ENCODE measurements at regions not wholly inside any gene's neighbourhood (a gene's known extent, or its start where the extent isn't known, plus 50 kb on each side); places are given as distances from the start of the nearest gene placed in this dataset.

DNA sequence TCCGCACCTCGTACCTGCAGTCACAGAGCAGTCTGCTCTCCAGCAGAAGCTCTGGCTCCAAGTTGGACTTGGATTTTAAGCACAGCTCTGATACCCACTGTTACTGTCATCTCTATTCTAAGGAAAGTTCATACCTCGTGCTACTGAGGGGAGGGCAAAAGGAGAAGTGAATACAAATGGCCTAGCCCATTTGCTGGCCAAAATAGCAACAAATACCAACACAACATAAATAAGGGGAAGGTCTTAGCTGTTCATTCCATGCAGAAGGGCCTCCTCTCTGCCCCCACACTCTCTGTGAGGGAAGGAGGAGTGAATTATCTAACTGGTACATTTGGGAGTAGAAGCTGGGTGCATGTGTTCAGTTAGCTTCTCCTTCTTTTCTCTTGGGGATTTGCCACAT, 739.4 kb upstream of the RAB6C start:
- no peak for DNase-seq

DNA sequence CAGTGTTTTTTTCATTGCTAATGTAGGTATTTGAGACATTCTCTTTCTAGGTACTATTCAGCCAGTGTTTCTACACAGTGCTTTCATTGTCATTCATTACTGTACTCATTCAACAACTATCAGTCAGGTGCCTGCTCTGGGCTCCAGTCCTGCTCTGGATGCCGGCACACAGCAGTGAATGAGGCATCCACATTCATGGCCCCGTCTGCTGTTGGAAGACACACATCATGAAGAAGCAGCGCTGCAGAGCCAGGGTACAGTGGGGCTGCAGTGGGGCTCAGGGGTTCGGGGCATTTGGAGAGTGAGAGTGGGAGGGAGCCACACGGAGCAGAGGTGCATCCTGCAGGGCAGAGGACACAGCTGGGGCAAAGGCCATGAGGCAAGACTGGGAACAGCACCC, 737.2 kb upstream of the RAB6C start:
- DNase-seq, result no peak

DNA sequence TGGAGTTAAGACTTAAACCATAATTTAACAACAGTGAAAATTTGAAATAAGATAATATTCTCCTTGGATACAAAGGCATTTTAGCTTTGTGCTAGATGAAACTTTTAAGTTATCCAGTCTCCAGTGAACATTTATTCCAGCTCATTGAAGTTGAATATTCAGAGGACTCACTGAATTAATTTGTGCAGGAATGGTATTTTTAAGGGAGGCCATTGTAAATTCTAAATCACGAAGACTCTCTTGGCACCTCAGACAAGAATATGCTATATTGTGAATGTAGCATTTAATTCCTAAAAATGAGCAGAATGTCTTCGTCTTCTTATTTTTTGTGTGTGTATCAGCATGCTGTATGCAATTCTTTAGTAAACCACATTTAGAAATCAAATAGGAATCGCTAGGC, 731.7 kb upstream of the RAB6C start:
- no peak for DNase-seq

DNA sequence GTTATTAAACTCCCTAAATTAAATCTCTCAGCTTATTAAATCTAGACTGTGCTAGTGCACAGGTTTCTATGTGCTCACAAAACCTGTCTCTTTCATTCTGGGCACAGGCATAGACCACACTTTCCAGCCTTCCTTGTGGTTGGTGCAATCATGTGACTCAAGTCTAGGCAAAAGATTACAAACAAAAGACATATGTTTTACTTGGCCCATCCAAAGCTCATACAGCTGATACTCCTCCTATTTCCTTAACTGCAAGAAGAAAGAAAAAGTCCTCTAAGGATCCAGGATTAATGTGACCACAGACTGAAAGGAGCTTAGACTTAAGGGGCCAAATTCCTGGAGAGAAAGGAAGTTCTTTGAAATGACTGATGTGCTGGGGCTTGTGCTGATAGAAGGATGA, 731.3 kb upstream of the RAB6C start:
- no peak for DNase-seq

GRCh38 chr2:129252781-129253460, 726.5 kb upstream of the RAB6C start:
- DNase-seq, result no peak

DNA sequence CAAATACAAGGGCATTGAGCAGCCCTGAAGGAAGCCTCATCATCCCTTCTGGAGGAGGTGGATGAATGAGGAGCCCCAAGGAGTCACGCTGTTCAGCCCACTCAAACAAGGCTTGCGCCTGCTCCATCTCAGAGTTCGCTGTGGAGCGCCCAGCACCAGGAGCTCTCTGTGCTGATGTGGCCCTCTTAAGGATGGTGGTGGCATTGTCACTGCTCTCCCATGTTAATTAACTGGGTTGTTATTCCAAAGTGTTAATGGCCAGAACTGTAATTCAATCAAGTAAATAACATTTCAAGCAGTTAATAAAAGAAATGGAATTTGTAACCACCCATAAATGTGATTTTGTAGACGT, 726.0 kb upstream of the RAB6C start:
- no peak for DNase-seq

GRCh38 chr2:129254718-129255117, 724.7 kb upstream of the RAB6C start:
- no peak for DNase-seq

GRCh38 chr2:129255610-129256313, 723.7 kb upstream of the RAB6C start:
- no peak for DNase-seq

DNA sequence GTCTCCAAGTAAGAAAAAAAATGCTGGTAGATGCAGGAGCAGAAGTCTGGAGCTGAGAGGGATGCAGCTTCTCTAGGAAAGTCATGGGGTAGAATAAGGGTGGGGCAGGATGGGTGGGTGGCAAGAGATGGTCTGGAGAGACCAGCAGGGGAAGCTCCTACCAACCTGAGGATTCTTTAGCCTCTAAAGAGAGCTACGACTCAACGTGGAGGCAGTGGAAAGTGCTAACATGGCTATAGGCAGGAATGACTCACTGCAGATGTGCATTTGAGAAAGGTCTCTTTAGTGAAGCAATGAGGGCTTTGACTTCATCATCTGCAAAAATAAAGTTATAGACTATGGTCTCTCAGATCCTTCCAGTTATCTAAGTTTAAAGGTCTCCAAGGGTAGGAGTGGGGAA, 722.8 kb upstream of the RAB6C start:
- no peak for DNase-seq

DNA sequence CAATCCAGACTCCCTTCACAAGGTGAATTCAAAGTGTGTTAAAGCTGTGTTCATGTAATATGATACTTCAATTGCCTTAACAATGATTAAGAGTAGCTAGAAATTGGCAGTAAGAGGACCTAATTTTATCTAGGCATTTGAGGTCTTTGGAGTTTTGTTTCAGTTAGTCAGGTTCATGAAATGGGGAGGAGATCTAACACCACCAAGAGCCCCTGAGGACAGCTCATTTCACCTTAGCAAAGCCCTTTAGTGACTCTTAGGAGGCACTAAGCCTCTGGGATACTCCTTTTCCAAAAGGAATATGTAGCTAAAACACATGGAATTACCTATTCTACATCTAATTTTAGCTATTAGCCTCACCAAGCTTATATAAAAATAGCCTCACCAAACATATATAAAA, 716.5 kb upstream of the RAB6C start:
- no peak for DNase-seq

DNA sequence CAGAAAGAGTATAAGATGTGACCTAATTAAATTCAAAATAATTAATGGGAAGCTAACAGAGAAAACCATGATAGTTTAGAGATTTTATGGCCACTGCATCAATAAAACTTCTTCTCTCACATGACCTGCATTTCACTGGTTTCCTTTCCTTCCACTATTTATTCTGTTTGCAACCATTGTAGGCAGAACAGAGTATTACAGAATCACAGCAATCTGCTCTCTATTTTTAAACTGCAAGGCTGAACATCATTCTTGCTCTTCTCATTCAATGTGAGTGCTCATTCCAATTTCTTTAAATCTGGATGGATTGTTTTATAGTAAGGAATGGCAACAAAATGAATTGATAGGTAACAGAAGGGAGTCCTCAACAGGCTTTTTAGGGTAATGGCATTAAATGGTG, 715.5 kb upstream of the RAB6C start:
- no peak for DNase-seq

DNA sequence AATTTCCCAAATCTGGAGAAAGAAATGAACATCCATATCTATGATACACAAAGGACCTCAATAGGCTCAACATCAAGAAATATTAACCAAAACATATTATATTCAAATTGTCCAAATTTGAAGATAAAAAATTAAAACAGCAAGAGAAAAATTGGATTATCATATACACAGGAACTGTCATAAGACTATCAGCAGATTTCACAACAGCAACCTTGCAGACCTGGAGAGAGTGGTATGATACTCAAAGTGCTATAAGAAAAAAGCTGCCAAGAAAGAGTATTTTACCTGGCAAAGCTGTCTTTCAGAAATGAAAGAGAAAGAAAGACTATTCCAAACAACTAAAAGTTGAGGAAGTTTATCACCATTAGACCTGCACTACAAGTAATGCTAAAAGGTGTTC, 711.9 kb upstream of the RAB6C start:
- DNase-seq, result no peak

- no peak for DNase-seq
These were observed 706.0 kb upstream of the RAB6C start for GRCh38 chr2:129273266-129274037.

DNA sequence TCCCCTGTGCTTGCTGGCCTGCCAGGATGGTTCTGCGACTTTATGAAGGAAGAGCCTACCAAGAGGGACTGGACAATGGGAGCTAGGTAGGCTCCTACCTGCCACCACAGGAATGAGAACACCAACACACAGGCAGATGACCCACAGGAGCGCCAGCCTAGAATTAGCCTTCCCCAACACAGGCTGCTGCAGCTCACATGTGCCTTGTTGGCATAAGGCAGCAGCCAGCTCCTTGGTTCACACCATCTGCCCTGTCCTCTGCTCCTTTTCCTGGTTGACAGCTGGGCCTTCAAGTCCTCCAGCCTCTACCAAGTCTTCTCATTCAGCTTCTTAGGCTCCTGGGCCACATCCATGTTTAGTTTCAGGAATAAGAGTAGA, 705.4 kb upstream of the RAB6C start:
- DNase-seq, result no peak

- no peak for DNase-seq
These were observed 704.5 kb upstream of the RAB6C start for GRCh38 chr2:129274918-129275317.

DNA sequence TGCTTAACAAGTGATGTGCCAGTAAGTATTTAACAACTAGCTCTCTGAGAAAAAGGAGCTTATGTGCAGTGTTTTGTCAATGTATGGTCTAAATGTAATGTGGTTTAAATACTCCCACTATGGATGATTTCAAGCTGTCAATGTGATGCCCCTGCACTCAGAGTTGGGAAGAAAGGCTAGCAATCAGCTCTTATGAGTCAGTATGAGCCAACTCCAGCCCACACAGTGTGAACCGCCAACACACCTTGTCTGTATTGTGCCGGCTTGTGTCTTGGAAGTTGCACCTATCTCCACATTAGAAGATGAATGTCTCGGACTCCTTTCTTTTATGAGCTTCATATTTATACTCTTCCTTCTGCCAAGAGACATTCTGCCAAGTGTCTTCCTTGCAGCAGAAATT, 703.8 kb upstream of the RAB6C start:
- DNase-seq, result no peak

DNA sequence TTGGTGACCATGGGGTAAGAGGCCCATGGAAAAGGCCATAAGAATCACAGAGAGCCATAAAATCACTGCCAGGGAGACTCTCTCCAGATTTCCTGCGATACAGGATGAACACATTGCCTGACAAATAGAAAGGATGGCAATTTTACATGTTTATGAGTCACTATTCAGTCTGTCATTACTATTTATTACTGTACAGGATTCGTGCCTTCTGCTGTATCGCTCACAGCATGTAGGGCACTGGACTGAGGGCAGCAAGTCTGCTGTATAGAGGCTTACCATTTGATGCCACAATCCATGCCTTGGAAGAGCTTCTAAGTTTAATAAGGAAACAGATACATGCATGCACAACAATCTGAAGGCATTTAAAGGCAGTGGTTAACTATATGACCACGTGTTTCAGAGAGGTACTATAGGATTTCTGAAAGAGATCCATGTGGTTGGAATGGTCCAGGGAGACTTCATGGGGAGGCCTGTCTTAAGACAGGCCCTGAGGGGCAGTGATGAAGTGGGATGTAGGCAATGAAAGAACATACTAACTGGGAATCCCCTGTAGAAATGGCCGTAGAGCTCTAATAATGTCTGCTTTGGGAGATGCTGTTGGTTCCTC, 702.4 kb upstream of the RAB6C start:
- no peak for DNase-seq

- DNase-seq, result no peak
These were observed 701.9 kb upstream of the RAB6C start for GRCh38 chr2:129277585-129277981.

GRCh38 chr2:129281791-129282530, 697.5 kb upstream of the RAB6C start:
- no peak for DNase-seq

DNA sequence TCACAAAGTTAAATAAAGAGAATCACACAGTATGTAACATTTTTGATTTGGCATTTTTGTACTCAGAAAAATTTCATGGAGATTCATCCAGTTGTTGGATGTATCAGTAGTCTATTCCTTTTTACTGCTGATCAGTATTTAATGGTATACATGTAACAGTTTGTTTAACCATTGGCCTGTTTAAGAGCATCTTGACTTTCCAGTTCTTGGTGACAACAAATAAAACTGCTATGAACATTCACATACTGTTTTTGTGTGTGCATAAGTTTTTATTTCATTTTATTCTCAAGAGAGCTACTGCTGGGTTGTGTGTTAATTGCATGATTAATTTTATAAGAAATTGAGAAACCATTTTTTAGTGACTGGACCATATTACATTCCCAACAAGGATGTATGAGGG, 694.5 kb upstream of the RAB6C start:
- DNase-seq, result no peak

- no peak for DNase-seq
These were observed 686.1 kb upstream of the RAB6C start for GRCh38 chr2:129293326-129293725.

DNA sequence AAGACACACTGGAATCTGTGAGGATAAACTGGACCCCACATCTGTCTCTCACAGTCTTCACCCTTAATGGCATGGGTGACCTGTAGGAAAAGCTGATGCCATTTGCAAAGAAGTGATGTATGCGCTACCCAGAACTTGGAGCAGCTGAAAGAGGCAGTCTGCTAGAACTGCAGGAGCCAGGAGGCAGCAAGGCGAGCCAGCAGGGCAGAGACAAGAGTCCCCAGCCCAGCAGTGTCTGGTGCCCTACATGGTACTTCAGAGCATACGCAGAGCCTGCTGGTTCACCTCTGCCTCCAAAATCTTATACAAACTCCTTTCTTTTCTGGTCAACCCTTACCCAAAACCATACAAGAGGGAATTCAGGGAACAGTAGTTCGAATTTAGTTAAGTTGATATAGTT, 683.1 kb upstream of the RAB6C start:
- DNase-seq, result no peak

DNA sequence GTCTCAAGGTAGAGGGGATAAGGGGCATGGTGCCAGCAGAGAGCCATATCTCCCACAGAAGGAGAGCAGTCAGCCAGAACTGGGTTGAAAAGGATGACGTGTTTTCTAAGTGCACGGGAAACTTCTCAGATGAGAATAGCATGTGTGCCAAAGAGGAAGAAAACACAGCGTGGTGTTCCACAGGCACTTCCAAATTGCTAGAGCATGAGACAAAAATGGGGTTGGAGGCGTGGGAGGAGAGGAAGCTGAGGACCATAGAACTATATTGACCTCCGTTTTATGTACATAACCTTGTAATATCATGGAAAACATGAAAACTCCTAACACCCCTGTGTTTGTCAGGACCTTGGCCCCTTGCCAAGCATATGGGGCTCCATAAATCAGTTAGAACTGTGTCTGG, 682.7 kb upstream of the RAB6C start:
- no peak for DNase-seq
